Kidney (tissue), 13 donors: ENCODE measurements at regions not wholly inside any gene's neighbourhood (a gene's known extent, or its start where the extent isn't known, plus 50 kb on each side); places are given as distances from the start of the nearest gene placed in this dataset.

Source experiments
- DNase-seq, 5 donors: peaks; one replicate each; pipeline ENCODE4 v3.0.0-alpha.2; 2013 to 2020
- FAIRE-seq: peaks from 2 replicates; lab custom pipeline; 2012; peaks lifted over from hg19 to GRCh38; lab: Jason Lieb, UNC
- H3K27ac ChIP-seq, 2 donors: one replicate each; pipeline ENCODE4 v1.7.0; 2013; ENCODE audit warnings: low read depth in 2 of 2, low read length in 2 of 2, inconsistent platforms in 1 of 2
- H3K27me3 ChIP-seq: one replicate; pipeline ENCODE4 v1.7.1; 2013; ENCODE audit warnings: low read length, inconsistent platforms; ENCODE audit not compliant: control insufficient read depth, insufficient read depth
- H3K36me3 ChIP-seq, 3 donors: one replicate each; pipeline versions ENCODE4 v1.7.0 to v1.7.1; 2013; ENCODE audit warnings: low read length in 3 of 3, control low read depth in 1 of 3, inconsistent platforms in 1 of 3; ENCODE audit not compliant: insufficient read depth in 3 of 3, control insufficient read depth in 2 of 3
- H3K4me1 ChIP-seq, 3 donors: one replicate each; pipeline versions ENCODE4 v1.7.0 to v1.7.1; 2013; ENCODE audit warnings: low read length in 3 of 3, inconsistent platforms in 1 of 3, low read depth in 1 of 3; ENCODE audit not compliant: control insufficient read depth in 2 of 3, insufficient read depth in 2 of 3
- H3K4me3 ChIP-seq, 3 donors: one replicate each; pipeline versions ENCODE4 v1.7.0 to v1.8.1; 2013; ENCODE audit warnings: low read length in 3 of 3, control low read depth in 1 of 3, inconsistent platforms in 1 of 3
- H3K9ac ChIP-seq, 3 donors: one replicate each; pipeline versions ENCODE4 v1.7.0 to v1.7.1; 2013; ENCODE audit warnings: low read length in 3 of 3, control low read depth in 1 of 3, inconsistent platforms in 1 of 3
- H3K9me3 ChIP-seq, 3 donors: one replicate each; pipeline versions ENCODE4 v1.7.0 to v1.7.1; 2013; ENCODE audit warnings: low read length in 3 of 3, control low read depth in 1 of 3, inconsistent platforms in 1 of 3; ENCODE audit not compliant: control insufficient read depth in 2 of 3, insufficient read depth in 1 of 3
- CTCF ChIP-seq: IDR thresholded peaks from 3 replicates; pipeline ENCODE4 v1.5.1; 2012; ENCODE audit warnings: mild to moderate bottlenecking, moderate library complexity, borderline replicate concordance; ENCODE audit not compliant: insufficient read depth; ENCODE audit errors: extremely low read depth
- intact Hi-C: fragments of 100-400 bp; cut with DNase I; formaldehyde crosslinking; loops from one replicate; pipeline ENCODE4 v1.11.1; 2022
- donor health status: control.
- donor health status: control.
- donor health status: control.
- donor health status: control.
- donor health status: control.
- donor health status: DM: yes; HTN: yes; CAD: no.
- donor health status: Normal renal cell carcinoma (clear cell type).

- H3K27ac ChIP-seq = no peak overlapping the region
- TF ChIP-seq CTCF = no peak
- H3K9ac ChIP-seq = no peak overlapping the region
- H3K4me3 ChIP-seq = no peak overlapping the region
- intact Hi-C loops = no loop called here
- H3K36me3 ChIP-seq = no peaks in the 10 kb centered on the region
- no peak for FAIRE-seq
- peaks cover 0 to 4% (median 0%) of the 10 kb centered on the region in 3 donors for H3K4me1 ChIP-seq
- H3K27me3 ChIP-seq = peaks cover 14% of the 10 kb centered on the region
- H3K9me3 ChIP-seq = no peaks in the 10 kb centered on the region
- no peak for DNase-seq
These were observed 49.8 kb upstream of the EPHB3 start for GRCh38 chr3:184511741-184512140.
